Loucy (cell line): ENCODE measurements at regions not wholly inside any gene's neighbourhood (a gene's known extent, or its start where the extent isn't known, plus 50 kb on each side); places are given as distances from the start of the nearest gene placed in this dataset.

Experiments used
- CTCF ChIP-seq: fragments of 200-600 bp; sonication (generic); conservative IDR thresholded peaks from 2 replicates; pipeline ENCODE4 v1.5.1; 2014; ENCODE audit warnings: mild to moderate bottlenecking, antibody characterized with exemption, low read length
- EZH2phosphoT487 ChIP-seq: fragments of 200-600 bp; IDR thresholded peaks from 2 replicates; pipeline ENCODE4 v1.6.1; 2018; ENCODE audit warnings: antibody characterized with exemption, mild to moderate bottlenecking, moderate library complexity, borderline replicate concordance

GRCh38 chr16:72609066-72609465, 437.1 kb upstream of the PMFBP1 start:
- TF ChIP-seq CTCF (no peak), EZH2phosphoT487 (no peak)
